A204.1 (cell line): ENCODE measurements at regions not wholly inside any gene's neighbourhood (a gene's known extent, or its start where the extent isn't known, plus 50 kb on each side); places are given as distances from the start of the nearest gene placed in this dataset.
"Not testable (repeated sequence)": the region's sequence is repeated elsewhere in the genome, so short reads cannot be mapped to it uniquely, and the experiment has no call there.

Source experiments
- FAIRE-seq: peaks from 2 replicates; lab custom pipeline; 2012; peaks lifted over from hg19 to GRCh38; lab: Jason Lieb, UNC

DNA sequence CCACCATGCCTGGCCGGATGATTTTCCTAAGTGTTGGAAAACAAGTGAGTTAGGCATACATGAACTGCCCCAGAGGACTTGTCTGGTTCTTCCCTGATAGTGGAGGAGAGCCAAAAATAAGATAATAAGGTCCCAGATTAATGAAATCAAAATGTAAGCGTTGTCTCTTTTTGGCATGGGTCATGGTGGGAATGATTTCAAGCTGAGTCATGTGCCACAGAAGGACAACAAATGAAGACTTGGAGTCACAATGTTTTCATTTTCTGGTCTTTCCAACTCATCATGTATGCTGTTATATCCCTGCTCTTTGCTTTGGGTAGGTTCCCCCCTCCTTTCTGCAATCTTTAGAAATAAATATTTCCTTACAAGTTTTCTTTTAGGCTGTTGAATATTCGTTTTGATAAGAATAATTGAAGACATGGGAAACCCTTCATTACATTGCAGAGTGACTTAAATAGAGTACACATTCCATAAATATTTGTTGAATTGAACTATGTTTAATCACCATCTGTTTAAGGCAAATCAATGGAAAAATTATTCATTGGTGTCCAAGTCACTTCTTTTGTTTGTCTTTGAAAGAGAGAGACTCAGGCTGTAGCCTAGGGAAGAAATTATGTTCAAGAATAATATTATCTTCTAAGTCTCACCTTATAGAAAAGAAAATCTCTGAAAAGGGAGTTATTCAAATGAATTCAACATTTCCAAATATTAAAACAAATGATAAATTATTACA lies 196.3 kb downstream of the CSNK1G3 start:
- FAIRE-seq: no peak

- FAIRE-seq: no peak
Observed at GRCh38 chr5:123706531-123706930, 194.6 kb downstream of the CSNK1G3 start.

GRCh38 chr5:123705741-123706140 lies 193.8 kb downstream of the CSNK1G3 start:
- FAIRE-seq: no peak

DNA sequence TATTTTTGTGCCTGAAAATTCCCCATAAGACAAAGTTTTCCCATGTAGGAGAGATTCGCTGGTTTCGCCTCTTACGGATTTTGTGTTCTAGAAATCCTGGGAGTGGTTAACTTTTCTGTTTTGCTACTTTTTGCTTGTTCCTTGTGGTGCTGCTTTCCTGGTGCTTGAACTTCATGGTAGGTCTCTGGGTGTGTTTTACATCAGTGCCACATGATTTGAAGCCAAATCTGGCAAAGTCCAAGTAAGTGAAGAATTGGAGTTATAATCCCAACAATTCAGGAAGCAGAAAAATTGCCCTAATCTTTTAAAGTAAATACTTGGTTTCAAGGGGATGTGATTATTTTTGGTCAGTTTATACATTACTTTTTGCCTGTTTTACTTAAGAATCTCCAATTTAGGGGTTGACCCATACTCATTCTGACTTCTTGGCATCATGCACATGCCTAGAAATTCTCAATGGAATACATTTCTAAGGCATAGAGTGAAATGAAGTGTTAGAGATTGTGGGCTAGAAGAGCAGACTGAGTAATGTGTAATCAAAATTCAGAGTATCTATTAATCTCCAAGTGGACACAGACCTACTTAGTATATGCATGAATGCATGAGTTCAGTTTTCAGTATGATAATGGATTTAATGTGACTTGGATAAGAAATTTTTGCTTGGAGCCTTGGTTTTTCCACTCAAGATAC lies 189.7 kb downstream of the CSNK1G3 start:
- FAIRE-seq: no peak

- FAIRE-seq: no peak
Observed at GRCh38 chr5:123700624-123701287, 188.8 kb downstream of the CSNK1G3 start.

- FAIRE-seq: no peak
Observed at GRCh38 chr5:123699571-123699970, 187.6 kb downstream of the CSNK1G3 start.

- not testable (repeated sequence) for FAIRE-seq
Observed at GRCh38 chr5:123698937-123699336, 187.0 kb downstream of the CSNK1G3 start.

GRCh38 chr5:123696921-123697341 lies 185.0 kb downstream of the CSNK1G3 start:
- FAIRE-seq: no peak

- FAIRE-seq: no peak
Observed at GRCh38 chr5:123690821-123691220, 178.8 kb downstream of the CSNK1G3 start.

DNA sequence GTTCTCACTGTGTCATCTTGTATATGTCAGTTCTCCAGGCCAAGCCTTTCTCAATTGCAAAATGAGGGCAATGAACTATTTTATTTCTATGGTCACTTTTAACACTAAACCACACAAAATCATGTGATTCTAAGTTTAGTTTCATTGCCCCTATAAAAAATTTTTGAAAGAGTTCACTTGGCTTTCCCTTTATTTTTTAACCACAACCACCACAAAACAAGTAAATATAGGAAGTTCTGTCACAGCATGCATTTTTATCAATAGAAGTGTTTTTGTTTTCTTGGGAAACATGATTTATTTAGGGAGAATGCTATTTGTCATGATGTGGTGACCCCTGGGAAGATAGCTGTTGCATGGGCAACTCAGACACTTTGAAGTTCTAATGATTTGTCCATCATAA lies 169.1 kb downstream of the CSNK1G3 start:
- no peak for FAIRE-seq

- no peak for FAIRE-seq
Observed at GRCh38 chr5:123673107-123673506, 161.1 kb downstream of the CSNK1G3 start.

DNA sequence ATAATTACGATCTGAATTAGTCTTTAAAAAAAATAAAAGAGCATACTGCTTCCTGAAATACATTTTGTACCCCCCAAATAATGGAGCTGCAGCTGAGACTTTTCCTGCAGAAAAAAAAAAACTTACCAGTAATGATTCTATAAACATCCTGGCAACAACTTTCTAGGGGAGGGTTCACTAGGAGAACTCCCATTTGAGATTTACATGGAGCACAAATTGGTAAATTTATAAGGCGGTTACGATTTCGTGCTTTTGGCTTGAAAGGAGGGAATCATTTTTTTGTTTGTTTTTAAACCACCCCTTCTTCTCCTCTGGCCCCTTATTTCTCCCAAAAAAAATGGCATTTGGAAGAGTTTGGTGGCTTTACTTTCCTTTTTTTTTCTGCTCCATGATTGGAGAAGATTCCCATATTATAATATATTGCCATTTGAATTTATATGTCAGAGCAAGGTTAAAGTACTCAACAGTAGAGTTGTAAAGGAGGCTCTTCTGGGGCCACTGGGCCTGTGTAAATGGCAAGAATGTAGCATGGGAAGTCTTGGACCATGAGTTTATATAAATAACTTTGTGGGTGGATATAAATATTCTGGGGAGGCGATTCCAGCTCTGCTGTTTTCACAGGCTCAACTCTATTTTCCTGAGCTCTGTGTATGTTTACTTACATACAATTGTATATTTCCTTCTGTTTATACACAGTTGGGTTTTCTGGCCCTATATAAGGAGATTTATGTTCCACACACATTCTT lies 159.9 kb downstream of the CSNK1G3 start:
- no peak for FAIRE-seq

- FAIRE-seq: peak; percentile 97
Observed at GRCh38 chr5:123671042-123671441, 159.1 kb downstream of the CSNK1G3 start.
